GM21447 (cell line): ENCODE measurements at regions not wholly inside any gene's neighbourhood (a gene's known extent, or its start where the extent isn't known, plus 50 kb on each side); places are given as distances from the start of the nearest gene placed in this dataset.

ENCODE experiments used
- ATAC-seq: cut with Tn5 transposase; IDR thresholded peaks from one replicate; pipeline ENCODE4 v1.9.1; 2021; ENCODE audit not compliant: unreplicated experiment

DNA sequence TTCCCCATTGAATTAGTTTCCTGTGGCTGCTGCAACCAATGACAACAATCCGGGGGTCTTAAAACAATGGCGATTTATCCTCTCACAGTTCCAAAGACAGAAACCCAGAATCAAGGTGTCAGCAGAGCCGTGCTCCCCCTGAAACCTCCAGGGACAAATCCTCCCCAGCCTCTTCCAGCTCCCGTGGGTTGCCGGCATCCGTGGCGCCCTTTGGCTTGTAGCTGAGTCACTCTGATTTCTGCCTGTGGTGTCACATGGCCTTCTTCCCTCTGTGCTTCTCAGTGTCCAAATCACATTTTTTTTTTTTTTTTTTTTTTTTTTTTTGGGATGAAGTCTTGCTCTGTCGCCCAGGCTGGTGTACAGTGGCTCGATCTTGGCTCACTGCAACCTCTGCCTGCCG lies 64.5 kb upstream of the STX18 start:
- ATAC-seq, result no peak

DNA sequence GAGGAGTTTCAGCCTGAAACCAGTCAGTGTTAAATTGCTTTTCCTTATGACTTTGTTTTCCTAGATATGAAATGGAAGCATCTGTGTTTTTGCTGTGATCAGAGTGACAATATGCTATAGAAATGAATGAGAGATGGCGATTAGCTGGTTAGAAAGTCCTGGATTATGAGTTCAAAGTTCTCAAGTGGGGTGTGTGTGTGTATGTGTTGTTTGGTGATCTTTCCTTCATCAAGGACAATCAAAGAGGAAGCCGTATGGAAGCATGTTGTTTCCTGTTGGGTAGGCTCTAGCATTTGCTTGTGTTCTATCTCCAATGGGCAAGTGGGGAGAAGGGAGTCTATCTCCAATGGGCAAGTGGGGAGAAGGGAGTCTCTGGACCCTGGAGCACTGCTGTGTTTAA lies 64.0 kb upstream of the STX18 start:
- no peak for ATAC-seq

DNA sequence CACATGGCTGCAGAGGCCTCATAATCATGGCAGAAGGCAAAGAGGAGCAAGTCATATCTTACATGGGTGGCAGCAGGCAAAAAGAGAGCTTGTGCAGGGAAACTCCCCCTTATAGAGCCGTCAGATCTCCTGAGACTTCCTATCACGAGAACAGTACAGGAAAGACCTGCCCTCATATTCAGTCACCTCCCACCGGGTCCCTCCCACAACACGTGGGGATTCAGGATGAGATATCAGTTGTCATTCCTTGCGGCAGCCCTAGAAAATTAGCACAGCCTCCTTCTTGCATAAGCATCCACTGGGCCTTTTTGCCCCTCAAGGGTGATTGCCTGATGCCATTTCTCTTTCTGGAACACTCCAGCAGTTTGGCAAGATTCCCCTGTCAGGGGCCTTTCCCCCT lies 61.7 kb upstream of the STX18 start:
- no peak for ATAC-seq

DNA sequence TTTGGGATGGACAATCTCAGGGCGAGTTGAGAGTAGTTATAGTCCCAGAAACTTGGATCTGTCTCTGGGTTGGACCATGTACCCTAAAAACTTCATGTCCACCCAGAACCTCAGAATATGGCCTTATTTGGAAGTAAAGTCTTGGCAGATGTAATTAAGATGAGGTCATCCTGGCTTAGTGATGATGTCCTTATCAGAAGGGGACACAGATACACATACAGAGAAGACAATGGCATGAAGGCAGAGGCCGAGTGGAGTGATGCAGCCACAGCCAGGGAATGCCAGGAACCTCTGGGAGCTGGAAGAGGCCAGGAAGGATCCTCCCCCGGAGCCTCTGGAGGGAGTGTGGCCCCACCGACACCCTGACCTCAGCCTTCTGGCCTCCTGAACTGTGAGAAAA lies 61.2 kb upstream of the STX18 start:
- ATAC-seq, result no peak

DNA sequence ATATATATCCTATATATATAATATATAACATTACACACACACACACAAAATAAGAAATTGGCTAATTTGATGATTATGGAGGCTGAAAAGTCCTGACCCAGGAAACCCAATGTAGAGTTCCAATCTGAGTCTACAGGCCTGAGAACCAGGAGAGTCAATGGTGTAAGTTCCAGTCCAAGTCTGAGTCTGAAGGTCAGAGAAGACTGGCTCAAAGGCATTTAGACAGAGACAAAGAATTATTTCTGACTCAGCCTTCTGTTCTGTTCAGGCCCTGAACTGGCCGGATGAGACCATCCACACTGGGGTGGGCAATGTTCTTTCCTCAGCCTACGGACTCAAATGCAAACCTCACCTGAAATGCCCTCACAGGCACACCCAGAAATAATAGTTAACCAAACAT lies 60.6 kb upstream of the STX18 start:
- no peak for ATAC-seq

DNA sequence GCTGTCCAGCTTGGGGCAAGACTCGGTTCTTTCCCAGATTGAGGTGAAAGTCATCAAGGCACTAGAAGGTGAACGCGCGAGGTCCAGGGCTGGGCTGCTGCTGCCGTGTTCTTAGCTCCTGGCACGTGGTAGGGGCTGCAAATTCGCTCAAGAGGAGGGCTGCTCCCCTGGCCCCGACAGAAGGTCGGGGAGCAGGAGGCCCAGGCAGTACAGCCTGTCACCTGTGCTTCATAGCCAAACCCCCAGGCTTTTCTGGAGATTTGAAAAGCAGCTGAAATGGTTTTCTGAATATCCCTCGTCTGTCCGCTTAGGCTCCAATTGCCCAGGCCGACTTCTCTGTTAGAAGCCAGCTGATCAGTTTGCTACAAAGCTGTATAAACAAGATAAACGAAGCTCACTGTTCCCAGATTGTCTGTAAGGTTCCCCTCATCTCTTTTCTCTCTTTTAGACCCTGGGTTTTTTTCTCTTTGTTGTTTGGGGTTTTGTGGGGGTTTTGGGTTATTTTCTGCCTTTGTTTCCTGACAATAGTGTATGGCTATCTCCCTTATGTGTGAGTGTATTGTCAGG lies 60.0 kb upstream of the STX18 start:
- no peak for ATAC-seq

DNA sequence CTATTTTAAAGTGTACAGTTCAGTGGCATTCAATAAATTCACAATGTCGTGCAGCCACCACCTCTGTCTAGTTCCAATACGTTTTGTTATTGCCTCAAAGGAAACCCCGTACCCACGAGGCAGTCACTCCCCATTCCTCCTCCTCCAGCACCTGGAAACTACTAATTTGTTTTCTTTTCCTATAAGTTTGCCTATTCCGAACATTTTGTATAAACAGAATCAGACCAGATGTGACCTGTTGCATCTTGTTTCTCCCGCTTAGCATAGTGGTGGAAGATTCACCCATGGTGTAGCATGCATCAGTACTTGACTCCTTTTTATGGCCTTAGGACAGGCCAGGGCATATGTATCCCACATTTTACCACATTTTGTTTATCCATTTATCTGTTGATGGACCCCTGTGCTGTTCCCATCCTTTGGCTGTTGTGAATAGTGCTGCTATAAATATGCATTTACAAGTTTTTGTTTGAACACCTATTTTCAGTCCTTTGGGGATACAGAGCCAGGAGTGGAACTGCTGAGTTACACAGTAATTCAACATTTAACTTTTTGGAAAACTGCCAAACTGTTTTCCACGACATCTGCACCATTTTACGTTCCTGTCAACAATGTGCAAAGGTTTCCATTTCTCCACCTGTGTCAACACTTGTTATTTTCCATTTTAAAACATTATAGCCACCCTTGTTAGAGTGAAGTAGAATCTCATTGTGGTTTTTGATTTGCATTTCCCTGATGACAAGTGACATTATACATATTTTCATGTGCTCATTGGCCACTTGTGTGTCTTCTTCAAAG lies 57.8 kb upstream of the STX18 start:
- ATAC-seq, result no peak

DNA sequence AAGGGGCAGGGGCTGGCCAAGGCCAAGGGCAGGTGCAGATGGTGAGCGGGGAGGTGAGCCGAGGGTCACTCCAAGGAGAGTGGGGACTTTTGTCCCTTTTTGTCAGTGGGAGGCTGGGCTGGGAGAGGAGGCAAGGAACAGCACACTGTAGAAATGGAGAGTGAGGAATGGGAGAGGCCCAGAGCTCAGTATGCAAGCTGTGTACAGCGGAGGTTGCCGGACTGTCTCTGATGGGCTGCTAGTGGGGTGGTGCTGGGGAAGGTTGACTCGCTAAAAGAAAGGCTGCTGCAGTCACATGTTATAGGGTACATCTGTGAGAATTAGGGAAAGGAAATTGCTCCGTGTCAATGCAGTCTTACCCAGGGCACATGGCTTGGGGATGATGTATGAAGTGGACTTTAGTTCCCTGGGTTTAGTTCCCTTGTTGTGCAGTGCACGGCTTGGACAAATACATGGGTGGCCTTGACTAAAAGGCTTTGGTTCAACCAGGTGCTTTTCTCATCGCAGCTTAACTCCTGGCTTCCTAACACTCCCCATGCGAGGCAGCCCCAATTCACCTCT lies 57.1 kb upstream of the STX18 start:
- no peak for ATAC-seq

DNA sequence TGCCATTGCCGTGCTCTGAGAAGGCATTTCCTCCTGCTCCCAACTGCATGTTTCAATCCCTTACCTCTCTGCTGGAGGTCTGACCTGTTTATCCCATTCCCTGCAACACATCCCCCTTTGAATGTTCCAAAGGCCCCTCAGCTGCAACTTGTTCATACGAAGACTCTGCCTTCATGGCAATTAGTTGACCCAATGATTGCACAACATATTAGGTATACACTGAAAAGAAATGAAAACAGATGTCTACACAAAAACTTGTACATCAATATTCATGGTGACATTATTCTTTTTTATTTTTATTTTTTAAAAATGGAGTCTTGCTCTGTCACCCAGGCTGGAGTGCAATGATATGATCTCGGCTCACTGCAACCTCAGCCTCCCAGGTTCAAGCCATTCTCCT lies 54.9 kb upstream of the STX18 start:
- ATAC-seq, result no peak

DNA sequence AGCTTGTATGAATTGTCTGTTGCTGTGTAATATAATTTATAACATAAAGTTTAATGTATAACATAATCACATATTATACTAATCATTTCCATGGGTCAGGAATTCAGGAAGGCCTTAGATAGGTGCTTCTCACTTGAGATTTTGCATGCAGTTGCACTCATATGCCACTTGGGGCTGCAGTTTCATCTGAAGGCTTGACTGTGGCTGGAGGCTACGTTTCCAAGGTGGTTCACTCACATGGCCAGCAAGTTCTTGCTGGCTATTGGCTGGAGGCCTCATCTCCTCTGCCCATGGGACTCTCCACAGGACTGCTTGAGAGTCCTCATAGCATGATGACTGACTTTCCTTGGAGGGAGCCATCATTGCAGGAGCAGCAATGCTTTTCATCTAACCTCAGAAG lies 53.4 kb upstream of the STX18 start:
- ATAC-seq, result no peak

DNA sequence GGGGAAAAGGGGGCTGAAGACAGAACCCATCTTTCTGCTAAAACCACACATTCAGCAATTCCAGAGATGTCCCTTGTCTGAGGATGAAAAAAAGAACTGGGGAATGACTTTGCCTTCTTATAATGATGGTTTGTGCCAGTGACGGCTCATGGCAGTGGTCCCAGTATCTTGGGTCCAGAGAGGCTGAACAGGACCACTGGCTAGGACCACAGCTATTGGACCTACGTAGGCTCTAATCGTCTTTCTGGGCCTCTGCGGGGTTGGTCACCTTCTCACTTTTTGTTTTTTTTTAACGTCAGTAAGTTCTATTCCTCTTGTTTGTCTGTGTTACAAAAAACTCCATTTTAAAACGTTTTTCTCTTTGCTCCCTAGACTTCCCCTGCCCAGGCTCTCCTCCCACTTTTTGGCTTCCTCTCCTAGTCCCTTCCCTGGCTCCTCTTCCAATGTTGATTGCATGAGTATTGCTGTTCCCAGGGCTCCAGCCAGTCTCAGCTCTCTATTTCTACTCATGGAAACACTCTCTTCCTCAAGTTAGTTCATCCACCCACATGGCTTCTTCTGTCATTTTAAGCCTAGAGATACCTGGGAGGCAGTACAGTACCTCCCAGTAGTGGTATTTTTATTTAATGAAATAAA lies 52.6 kb upstream of the STX18 start:
- ATAC-seq, result no peak

DNA sequence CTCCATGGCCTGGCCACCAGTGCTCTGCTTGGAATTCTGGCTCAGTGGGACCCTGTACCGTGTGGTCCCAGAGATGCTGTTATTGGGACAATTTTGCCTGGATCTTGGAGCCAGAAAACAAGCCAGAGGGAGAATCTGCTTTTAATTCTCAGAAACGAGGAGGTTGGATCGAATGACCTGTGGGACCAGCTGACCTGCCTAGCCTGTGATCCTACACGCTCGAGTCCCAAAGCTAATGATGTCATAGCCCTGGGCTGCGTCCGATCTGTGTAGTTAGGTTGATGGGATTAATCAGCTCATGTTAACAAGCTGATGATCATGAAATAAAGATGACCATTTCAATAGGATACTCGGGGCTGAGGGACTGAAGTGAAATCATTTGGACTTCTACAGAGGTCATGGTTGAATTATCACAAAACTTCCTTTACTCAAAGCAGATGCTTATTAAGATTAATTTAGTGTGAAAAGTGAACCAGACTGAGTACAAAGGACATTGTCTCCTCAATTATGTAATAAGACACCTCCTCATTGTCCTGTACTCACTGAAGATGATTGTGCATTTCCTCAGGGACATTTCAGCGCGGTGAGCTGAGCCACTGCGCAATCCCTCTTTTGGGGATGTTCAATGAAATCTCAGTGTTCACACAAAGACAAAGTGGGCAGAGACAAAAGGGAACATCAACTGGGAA lies 51.9 kb upstream of the STX18 start:
- no peak for ATAC-seq

DNA sequence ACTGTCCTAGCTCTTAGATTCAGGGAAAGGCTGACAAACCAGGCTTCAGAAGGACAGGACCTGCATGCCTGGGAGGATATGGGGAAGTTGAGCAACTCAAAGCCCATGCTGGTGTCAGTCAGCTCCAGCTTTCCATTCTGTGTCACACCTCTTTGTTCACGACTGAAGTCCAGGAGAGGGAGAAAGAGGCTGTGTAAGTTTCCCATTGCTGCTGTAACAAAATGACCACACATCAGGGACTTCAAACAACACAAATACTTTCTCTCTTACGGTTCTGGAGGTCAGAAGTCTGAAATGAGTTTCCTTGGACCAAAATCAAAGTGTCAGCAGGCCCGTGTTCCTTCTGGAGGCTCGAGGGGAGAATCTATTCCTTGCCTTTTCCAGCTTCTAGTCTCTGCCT lies 50.6 kb upstream of the STX18 start:
- ATAC-seq, result no peak
